Endothelial cell (in vitro differentiated cells): ENCODE measurements at regions not wholly inside any gene's neighbourhood (a gene's known extent, or its start where the extent isn't known, plus 50 kb on each side); places are given as distances from the start of the nearest gene placed in this dataset.

Experiments used
- DNase-seq: peaks from one replicate; pipeline ENCODE4 v3.0.0; 2021; ENCODE audit warnings: low spot score
- H3K27ac Mint-ChIP-seq: one replicate; pipeline ENCODE4 v1.8.0; 2021; ENCODE audit warnings: mixed read lengths, inconsistent platforms; ENCODE audit not compliant: unreplicated experiment
- H3K27me3 Mint-ChIP-seq: one replicate; pipeline ENCODE4 v1.8.0; 2021; ENCODE audit warnings: mild to moderate bottlenecking, moderate library complexity, mixed read lengths, inconsistent platforms; ENCODE audit not compliant: unreplicated experiment
- H3K36me3 Mint-ChIP-seq: one replicate; pipeline ENCODE4 v1.8.0; 2021; ENCODE audit warnings: mild to moderate bottlenecking, low read depth, mixed read lengths, inconsistent platforms; ENCODE audit not compliant: unreplicated experiment
- H3K4me1 Mint-ChIP-seq: one replicate; pipeline ENCODE4 v1.8.0; 2021; ENCODE audit warnings: mild to moderate bottlenecking, mixed read lengths, inconsistent platforms; ENCODE audit not compliant: unreplicated experiment
- H3K4me3 Mint-ChIP-seq: one replicate; pipeline ENCODE4 v1.8.0; 2021; ENCODE audit warnings: mild to moderate bottlenecking, mixed read lengths, inconsistent platforms; ENCODE audit not compliant: unreplicated experiment
- H3K9me3 Mint-ChIP-seq: one replicate; pipeline ENCODE4 v1.8.0; 2021; ENCODE audit warnings: mixed read lengths, inconsistent platforms; ENCODE audit not compliant: unreplicated experiment
- CTCF ChIP-seq: fragments of 200-600 bp; sonication (generic); IDR thresholded peaks from one replicate; pipeline ENCODE4 v1.5.0; 2021; ENCODE audit warnings: antibody characterized with exemption; ENCODE audit not compliant: unreplicated experiment

- Mint-ChIP-seq H3K4me3 (no peak overlapping the region), H3K36me3 (peaks cover 10% of the 10 kb centered on the region), H3K27ac (no peak overlapping the region), H3K9me3 (no peaks in the 10 kb centered on the region), H3K27me3 (no peaks in the 10 kb centered on the region), H3K4me1 (no peaks in the 10 kb centered on the region)
- no peak for DNase-seq
- no peak for TF ChIP-seq CTCF
Observed at GRCh38 chr4:129246910-129247461, 151.0 kb downstream of the C4orf33 start.

- no peak overlapping the region for H3K27ac Mint-ChIP-seq
- H3K36me3 Mint-ChIP-seq = peaks cover 10% of the 10 kb centered on the region
- no peaks in the 10 kb centered on the region for H3K27me3 Mint-ChIP-seq
- no peak for TF ChIP-seq CTCF
- no peak for DNase-seq
- no peaks in the 10 kb centered on the region for H3K4me1 Mint-ChIP-seq
- H3K9me3 Mint-ChIP-seq = no peaks in the 10 kb centered on the region
- H3K4me3 Mint-ChIP-seq = no peak overlapping the region
Observed at GRCh38 chr4:129248621-129249020, 152.7 kb downstream of the C4orf33 start.

GRCh38 chr4:129254126-129254525, 158.2 kb downstream of the C4orf33 start:
- H3K4me1 Mint-ChIP-seq = no peaks in the 10 kb centered on the region
- peaks cover 10% of the 10 kb centered on the region for H3K36me3 Mint-ChIP-seq
- no peaks in the 10 kb centered on the region for H3K27me3 Mint-ChIP-seq
- H3K9me3 Mint-ChIP-seq = no peaks in the 10 kb centered on the region
- H3K27ac Mint-ChIP-seq = no peak overlapping the region
- no peak for DNase-seq
- TF ChIP-seq CTCF = no peak
- H3K4me3 Mint-ChIP-seq = no peak overlapping the region

GRCh38 chr4:129254526-129254925, 158.6 kb downstream of the C4orf33 start:
- H3K9me3 Mint-ChIP-seq = no peaks in the 10 kb centered on the region
- no peak for TF ChIP-seq CTCF
- DNase-seq = no peak
- no peak overlapping the region for H3K4me3 Mint-ChIP-seq
- H3K27ac Mint-ChIP-seq = no peak overlapping the region
- H3K36me3 Mint-ChIP-seq = peaks cover 10% of the 10 kb centered on the region
- no peaks in the 10 kb centered on the region for H3K4me1 Mint-ChIP-seq
- no peaks in the 10 kb centered on the region for H3K27me3 Mint-ChIP-seq

- H3K9me3 Mint-ChIP-seq = no peaks in the 10 kb centered on the region
- no peak overlapping the region for H3K4me3 Mint-ChIP-seq
- no peaks in the 10 kb centered on the region for H3K4me1 Mint-ChIP-seq
- no peak for DNase-seq
- no peaks in the 10 kb centered on the region for H3K36me3 Mint-ChIP-seq
- H3K27ac Mint-ChIP-seq = no peak overlapping the region
- H3K27me3 Mint-ChIP-seq = no peaks in the 10 kb centered on the region
- no peak for TF ChIP-seq CTCF
Observed at GRCh38 chr4:129261584-129261983, 165.6 kb downstream of the C4orf33 start.
